Activated CD8-positive, alpha-beta T cell treated with anti-CD3 and anti-CD28 coated beads for 36 hours (primary cell): ENCODE measurements at regions not wholly inside any gene's neighbourhood (a gene's known extent, or its start where the extent isn't known, plus 50 kb on each side); places are given as distances from the start of the nearest gene placed in this dataset.

Experiments used
- ATAC-seq: fragments of 200-7000 bp; cut with Tn5 transposase; one replicate; pipeline ENCODE4 v1.10.0; 2021; ENCODE audit warnings: mild to moderate bottlenecking, moderate library complexity
- CTCF ChIA-PET: fragments of 350-600 bp; sonication (Branson Sonifier 250); formaldehyde crosslinking; loops from one replicate; lab custom pipeline; 2021; ENCODE audit warnings: antibody characterized with exemption; lab: Charles Lee
- POLR2A ChIA-PET: fragments of 350-600 bp; sonication (Branson Sonifier 250); formaldehyde crosslinking; loops from one replicate; lab custom pipeline; 2021; ENCODE audit warnings: antibody characterized with exemption; lab: Charles Lee
- DNase-seq: peaks from one replicate; pipeline ENCODE4 v3.0.0-alpha.2; 2020
- H3K27ac Mint-ChIP-seq: one replicate; pipeline ENCODE4 v1.8.0; 2021; ENCODE audit warnings: mild to moderate bottlenecking, mixed read lengths
- H3K27me3 Mint-ChIP-seq: one replicate; pipeline ENCODE4 v1.8.0; 2021; ENCODE audit warnings: mixed read lengths
- H3K36me3 Mint-ChIP-seq: one replicate; pipeline ENCODE4 v1.8.0; 2021; ENCODE audit warnings: low read depth, mixed read lengths
- H3K4me1 Mint-ChIP-seq: one replicate; pipeline ENCODE4 v1.8.0; 2021; ENCODE audit warnings: low read depth, mixed read lengths
- H3K4me3 Mint-ChIP-seq: one replicate; pipeline ENCODE4 v1.8.0; 2021; ENCODE audit warnings: mild to moderate bottlenecking, moderate library complexity, mixed read lengths
- H3K9me3 Mint-ChIP-seq: one replicate; pipeline ENCODE4 v1.8.0; 2021; ENCODE audit warnings: mixed read lengths
- intact Hi-C: fragments of 100-400 bp; cut with micrococcal nuclease; formaldehyde crosslinking; loops from one replicate; pipeline ENCODE4 v1.10.0; 2022
- TF ChIP-seq, protein P1 (sequence below): fragments of 200-600 bp; IDR thresholded peaks from one replicate; pipeline ENCODE4 v1.8.0; 2022; ENCODE audit warnings: antibody characterized with exemption, mild to moderate bottlenecking

DNA sequence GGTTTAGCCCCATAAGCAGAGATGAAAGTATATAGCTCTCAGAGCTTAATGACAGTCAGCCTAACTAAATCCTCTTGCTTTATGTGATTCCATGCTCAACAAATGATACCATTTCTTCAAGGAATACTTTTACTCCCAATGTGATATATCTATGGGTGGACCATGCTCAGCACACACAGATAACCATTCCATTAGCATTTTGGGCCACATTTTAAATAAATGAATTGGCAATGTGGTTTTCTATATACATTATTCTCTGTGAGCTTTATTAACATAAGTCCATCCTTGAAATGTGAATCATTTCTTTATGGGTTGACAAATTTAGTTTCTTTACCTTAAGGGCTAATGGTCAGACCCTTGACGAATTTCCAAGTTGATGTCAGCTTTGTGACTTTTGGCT, 329.3 kb upstream of the CITED2 start:
- Mint-ChIP-seq H3K27ac (no peak overlapping the region), H3K4me1 (no peaks in the 10 kb centered on the region), H3K27me3 (no peaks in the 10 kb centered on the region), H3K4me3 (no peak overlapping the region), H3K9me3 (peaks cover 4% of the 10 kb centered on the region), H3K36me3 (no peaks in the 10 kb centered on the region)
- TF ChIP-seq, protein P1, sequence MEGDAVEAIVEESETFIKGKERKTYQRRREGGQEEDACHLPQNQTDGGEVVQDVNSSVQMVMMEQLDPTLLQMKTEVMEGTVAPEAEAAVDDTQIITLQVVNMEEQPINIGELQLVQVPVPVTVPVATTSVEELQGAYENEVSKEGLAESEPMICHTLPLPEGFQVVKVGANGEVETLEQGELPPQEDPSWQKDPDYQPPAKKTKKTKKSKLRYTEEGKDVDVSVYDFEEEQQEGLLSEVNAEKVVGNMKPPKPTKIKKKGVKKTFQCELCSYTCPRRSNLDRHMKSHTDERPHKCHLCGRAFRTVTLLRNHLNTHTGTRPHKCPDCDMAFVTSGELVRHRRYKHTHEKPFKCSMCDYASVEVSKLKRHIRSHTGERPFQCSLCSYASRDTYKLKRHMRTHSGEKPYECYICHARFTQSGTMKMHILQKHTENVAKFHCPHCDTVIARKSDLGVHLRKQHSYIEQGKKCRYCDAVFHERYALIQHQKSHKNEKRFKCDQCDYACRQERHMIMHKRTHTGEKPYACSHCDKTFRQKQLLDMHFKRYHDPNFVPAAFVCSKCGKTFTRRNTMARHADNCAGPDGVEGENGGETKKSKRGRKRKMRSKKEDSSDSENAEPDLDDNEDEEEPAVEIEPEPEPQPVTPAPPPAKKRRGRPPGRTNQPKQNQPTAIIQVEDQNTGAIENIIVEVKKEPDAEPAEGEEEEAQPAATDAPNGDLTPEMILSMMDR: no peak
- DNase-seq (no peak), ATAC-seq (no peak)
- ChIA-PET CTCF (no interaction called here), POLR2A (no interaction called here)
- intact Hi-C loops: no loop called here

DNA sequence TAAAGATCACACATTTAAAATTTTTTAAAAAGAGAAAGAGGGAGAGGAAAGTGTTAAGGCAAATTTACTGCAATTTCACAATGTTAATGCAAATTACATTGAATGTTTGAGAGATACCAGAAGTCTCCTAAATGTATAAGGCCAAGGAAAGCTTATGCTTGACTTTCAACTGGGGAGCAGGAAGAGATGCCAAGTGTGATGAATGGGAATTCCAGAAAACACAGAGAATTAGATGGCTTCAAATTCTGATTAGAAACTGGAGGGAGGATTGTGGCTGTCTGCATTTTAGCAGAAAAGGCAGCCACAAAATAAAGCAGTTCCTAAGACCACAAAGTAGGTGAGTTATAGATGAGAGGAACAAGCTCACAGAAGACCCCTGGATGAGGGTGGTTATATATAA, 328.3 kb upstream of the CITED2 start:
- H3K4me3 Mint-ChIP-seq: no peak overlapping the region
- no peaks in the 10 kb centered on the region for H3K4me1 Mint-ChIP-seq
- intact Hi-C loops: no loop called here
- no peaks in the 10 kb centered on the region for H3K27me3 Mint-ChIP-seq
- DNase-seq (no peak), ATAC-seq (no peak)
- H3K36me3 Mint-ChIP-seq: no peaks in the 10 kb centered on the region
- TF ChIP-seq, protein P1: no peak
- ChIA-PET POLR2A (no interaction called here), CTCF (no interaction called here)
- H3K9me3 Mint-ChIP-seq: peaks cover 4% of the 10 kb centered on the region
- no peak overlapping the region for H3K27ac Mint-ChIP-seq

DNA sequence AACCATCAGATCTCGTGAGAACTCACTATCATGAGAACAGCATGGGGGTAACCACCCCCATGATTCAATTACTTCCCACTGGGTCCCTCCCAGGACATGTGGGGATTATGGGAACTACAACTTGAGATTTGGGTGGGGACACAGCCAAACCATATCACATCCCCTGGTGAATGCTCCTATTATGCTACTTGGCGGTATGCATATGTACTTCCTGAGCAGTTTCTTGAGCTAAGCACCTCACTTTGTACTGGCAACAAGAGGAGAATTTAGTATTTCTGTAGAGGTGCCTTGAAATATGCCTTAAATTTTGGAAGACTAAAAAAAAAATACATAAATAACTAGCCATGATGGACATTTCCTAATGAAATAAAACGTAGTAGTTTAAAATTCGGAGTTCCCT, 327.2 kb upstream of the CITED2 start:
- no peaks in the 10 kb centered on the region for H3K4me1 Mint-ChIP-seq
- no peak overlapping the region for H3K4me3 Mint-ChIP-seq
- TF ChIP-seq, protein P1: no peak
- H3K36me3 Mint-ChIP-seq: no peaks in the 10 kb centered on the region
- intact Hi-C loops: no loop called here
- H3K27me3 Mint-ChIP-seq: no peaks in the 10 kb centered on the region
- H3K27ac Mint-ChIP-seq: no peak overlapping the region
- DNase-seq (no peak), ATAC-seq (no peak)
- H3K9me3 Mint-ChIP-seq: peaks cover 4% of the 10 kb centered on the region
- ChIA-PET CTCF (no interaction called here), POLR2A (no interaction called here)

DNA sequence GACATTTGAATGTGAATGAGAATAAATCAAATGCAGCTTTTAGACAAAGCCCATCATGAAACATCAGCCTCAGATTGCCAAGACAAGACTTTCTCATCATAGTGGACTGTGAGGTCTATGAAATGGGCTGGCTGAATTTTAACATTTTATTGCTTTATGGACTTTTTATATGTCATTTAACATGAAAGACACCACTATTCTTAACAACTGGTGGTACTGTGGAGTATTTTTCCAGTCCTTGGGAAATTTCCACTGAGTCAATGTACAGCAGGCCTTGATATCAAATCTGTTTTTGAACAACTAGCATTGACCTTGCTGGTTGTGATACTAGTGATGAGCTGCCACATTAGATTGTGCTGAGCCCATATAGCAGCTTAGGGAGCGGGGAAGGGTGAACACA, 326.6 kb upstream of the CITED2 start:
- TF ChIP-seq, protein P1: no peak
- ATAC-seq (no peak), DNase-seq (no peak)
- Mint-ChIP-seq H3K27me3 (no peaks in the 10 kb centered on the region), H3K27ac (no peak overlapping the region), H3K9me3 (peaks cover 4% of the 10 kb centered on the region), H3K36me3 (no peaks in the 10 kb centered on the region), H3K4me3 (no peak overlapping the region), H3K4me1 (no peaks in the 10 kb centered on the region)
- ChIA-PET CTCF (no interaction called here), POLR2A (no interaction called here)
- intact Hi-C loops: no loop called here

DNA sequence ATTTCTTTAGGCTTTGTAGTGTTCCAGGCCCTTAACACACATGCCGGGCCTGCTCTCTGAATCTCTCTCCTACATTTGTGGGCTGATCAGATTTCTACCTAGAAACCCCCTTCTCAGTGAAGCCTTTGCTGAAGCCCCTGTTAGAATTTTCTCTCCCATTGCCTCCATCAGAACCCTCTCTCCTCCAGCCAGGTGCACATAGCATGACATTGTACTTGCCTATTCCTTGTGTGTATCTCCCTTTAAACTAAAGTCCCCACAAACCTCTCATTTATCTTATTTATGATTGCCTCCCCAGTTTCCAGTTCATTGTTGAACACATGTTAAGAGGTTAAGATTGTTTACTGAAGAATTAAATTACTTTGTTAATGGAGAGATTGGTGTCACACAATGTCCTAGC, 325.5 kb upstream of the CITED2 start:
- intact Hi-C loops: no loop called here
- Mint-ChIP-seq H3K27ac (no peak overlapping the region), H3K4me1 (no peaks in the 10 kb centered on the region), H3K27me3 (peaks cover 2% of the 10 kb centered on the region), H3K4me3 (no peak overlapping the region), H3K36me3 (no peaks in the 10 kb centered on the region), H3K9me3 (peaks cover 4% of the 10 kb centered on the region)
- no peak for DNase-seq
- POLR2A ChIA-PET: no interaction called here
- ATAC-seq: no peak
- CTCF ChIA-PET: interaction anchor here (0.9 kb wide), 1 partner anchor 336 kb away, joined by 3 read pairs; no protein-coding TSS in a partner anchor
- TF ChIP-seq, protein P1: no peak
